Stimulated activated effector memory CD8-positive, alpha-beta T cell treated with anti-CD3 and anti-CD28 coated beads, Interleukin-12 subunit alpha, Interleukin-12 subunit beta, amount 100 ng/mL, for 72 hours (primary cell): ENCODE measurements at regions not wholly inside any gene's neighbourhood (a gene's known extent, or its start where the extent isn't known, plus 50 kb on each side); places are given as distances from the start of the nearest gene placed in this dataset.
"Not testable (repeated sequence)": the region's sequence is repeated elsewhere in the genome, so short reads cannot be mapped to it uniquely, and the experiment has no call there.

Source experiments
- ATAC-seq: fragments of 150-1000 bp; cut with Tn5 transposase; 2 replicates; pipeline ENCODE4 v1.10.0; 2021
- DNase-seq, 2 donors: peaks; one replicate each; pipeline ENCODE4 v3.0.0; 2021 to 2022; ENCODE audit warnings: low spot score in 2 of 2
- H3K27ac Mint-ChIP-seq: one replicate; pipeline ENCODE4 v1.8.0; 2022; ENCODE audit warnings: mild to moderate bottlenecking, mixed read lengths
- H3K36me3 Mint-ChIP-seq: one replicate; pipeline ENCODE4 v1.8.0; 2022; ENCODE audit warnings: mild to moderate bottlenecking, mixed read lengths
- H3K4me1 Mint-ChIP-seq: one replicate; pipeline ENCODE4 v1.8.0; 2022; ENCODE audit warnings: mixed read lengths
- H3K4me3 Mint-ChIP-seq: one replicate; pipeline ENCODE4 v1.8.0; 2022; ENCODE audit warnings: mild to moderate bottlenecking, mixed read lengths
- H3K9me3 Mint-ChIP-seq: one replicate; pipeline ENCODE4 v1.8.0; 2022; ENCODE audit warnings: mixed read lengths

DNA sequence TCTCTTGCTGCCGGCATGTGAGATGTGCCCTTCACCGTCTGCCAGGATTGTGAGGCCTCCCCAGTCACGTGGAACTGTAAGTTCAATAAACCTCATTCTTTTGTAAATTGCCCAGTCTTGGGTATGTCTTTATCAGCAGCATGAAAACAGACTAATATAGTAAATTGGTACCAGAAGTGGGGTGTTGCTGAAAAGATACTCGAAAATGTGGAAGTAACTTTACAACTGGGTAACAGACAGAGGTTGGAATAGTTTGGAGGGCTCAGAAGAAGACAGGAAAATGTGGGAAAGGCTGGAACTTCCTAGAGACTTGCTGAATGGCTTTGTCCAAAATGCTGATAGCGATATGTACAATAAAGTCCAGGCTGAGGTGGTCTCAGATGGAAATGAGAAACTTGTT is 129.1 kb downstream of the GJA1 start:
- not testable (repeated sequence) for H3K4me3 Mint-ChIP-seq, DNase-seq, H3K27ac Mint-ChIP-seq, H3K4me1 Mint-ChIP-seq, H3K36me3 Mint-ChIP-seq, ATAC-seq
- peaks cover 16% of the 10 kb centered on the region for H3K9me3 Mint-ChIP-seq

DNA sequence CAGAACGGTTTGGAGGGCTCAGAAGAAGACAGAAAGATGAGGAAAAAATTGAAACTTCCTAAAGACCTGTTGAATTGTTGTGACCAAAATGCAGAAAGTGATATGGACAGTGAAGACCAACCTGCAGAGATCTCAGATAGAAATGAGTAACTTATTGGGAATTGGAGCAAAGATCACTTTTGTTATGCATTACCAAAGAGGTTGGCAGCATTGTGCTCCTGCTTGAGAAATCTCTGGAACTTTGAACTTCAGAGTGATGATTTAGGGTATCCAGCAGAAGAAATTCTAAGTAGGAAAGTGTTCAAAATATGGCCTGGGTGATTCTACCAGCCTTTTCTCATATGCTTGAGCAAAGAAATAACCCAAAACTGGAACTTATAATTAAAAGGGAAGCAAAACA is 136.0 kb downstream of the GJA1 start:
- Mint-ChIP-seq H3K27ac (no peak overlapping the region), H3K4me1 (no peaks in the 10 kb centered on the region), H3K36me3 (no peaks in the 10 kb centered on the region), H3K4me3 (no peak overlapping the region), H3K9me3 (peaks cover 16% of the 10 kb centered on the region)
- DNase-seq: no peak
- ATAC-seq: no peak

GRCh38 chr6:121573481-121573880 is 138.0 kb downstream of the GJA1 start:
- Mint-ChIP-seq H3K4me3 (no peak overlapping the region), H3K4me1 (no peaks in the 10 kb centered on the region), H3K36me3 (no peaks in the 10 kb centered on the region), H3K9me3 (peaks cover 16% of the 10 kb centered on the region), H3K27ac (no peak overlapping the region)
- ATAC-seq (no peak), DNase-seq (no peak)

DNA sequence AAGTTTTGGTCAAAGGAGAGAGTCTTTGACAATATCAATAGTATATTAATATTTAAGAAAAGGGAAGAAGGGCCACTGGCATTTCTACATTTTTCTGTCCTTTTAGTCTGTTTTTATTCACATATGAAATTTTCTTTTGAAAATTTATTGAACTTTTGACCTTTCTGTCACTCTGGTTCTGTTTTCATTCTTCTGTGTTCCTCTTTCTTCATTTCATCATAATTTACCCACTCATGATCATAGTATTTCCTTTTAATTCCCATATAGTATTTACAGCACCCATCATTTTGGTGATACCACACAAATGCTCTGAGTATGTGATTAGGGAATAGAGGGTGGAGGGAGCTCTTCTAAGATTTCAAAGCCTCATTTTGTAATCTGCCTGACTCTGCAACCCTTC is 142.8 kb downstream of the GJA1 start:
- H3K27ac Mint-ChIP-seq: no peak overlapping the region
- ATAC-seq (no peak), DNase-seq (no peak)
- peaks cover 3% of the 10 kb centered on the region for H3K9me3 Mint-ChIP-seq
- no peaks in the 10 kb centered on the region for H3K36me3 Mint-ChIP-seq
- no peak overlapping the region for H3K4me3 Mint-ChIP-seq
- H3K4me1 Mint-ChIP-seq: no peaks in the 10 kb centered on the region

DNA sequence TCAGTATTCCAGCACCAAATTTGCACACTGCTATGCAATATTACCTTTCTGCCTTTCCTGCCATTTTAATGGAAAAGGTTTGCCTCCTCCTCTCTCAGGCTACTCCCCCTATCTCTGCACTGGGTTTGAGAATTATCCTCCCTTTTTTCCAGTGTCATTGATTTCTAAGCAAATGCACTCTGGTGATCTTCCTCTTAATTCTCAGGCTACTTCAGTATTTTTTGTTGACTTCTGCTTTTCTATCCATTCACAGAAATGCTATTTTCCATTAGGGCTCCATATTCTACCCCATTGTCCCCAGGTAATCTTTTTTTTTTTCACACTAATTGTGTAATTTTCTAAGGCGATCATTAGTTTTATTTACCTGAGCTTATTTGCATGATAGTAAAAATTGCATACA is 144.0 kb downstream of the GJA1 start:
- Mint-ChIP-seq H3K36me3 (no peaks in the 10 kb centered on the region), H3K27ac (no peak overlapping the region), H3K9me3 (no peaks in the 10 kb centered on the region), H3K4me1 (no peaks in the 10 kb centered on the region), H3K4me3 (no peak overlapping the region)
- ATAC-seq (no peak), DNase-seq (no peak)

DNA sequence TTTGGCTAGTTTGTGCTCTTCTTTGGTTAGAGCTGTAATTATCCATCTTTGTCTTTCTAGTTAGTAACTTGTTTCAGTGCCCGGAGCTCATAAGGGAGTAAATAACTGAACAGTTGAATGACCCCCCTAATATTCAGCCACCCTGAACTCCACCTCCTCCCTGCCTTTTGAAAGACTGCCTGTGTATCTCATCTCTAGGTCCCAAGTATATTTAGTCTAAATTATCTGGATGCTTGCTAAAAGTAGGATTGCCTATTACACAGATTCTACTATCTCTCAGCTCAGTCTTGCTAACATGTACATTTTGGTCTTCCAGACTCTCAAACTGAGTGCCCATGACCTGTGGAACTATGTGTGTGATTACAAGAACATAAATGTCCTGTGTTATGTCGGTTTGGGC is 145.9 kb downstream of the GJA1 start:
- H3K9me3 Mint-ChIP-seq: no peaks in the 10 kb centered on the region
- ATAC-seq (no peak), DNase-seq (no peak)
- no peak overlapping the region for H3K27ac Mint-ChIP-seq
- no peak overlapping the region for H3K4me3 Mint-ChIP-seq
- H3K36me3 Mint-ChIP-seq: no peaks in the 10 kb centered on the region
- no peaks in the 10 kb centered on the region for H3K4me1 Mint-ChIP-seq

- no peak overlapping the region for H3K27ac Mint-ChIP-seq
Observed at GRCh38 chr6:121582262-121582661, 146.8 kb downstream of the GJA1 start.

GRCh38 chr6:121584586-121585369 is 149.3 kb downstream of the GJA1 start:
- ATAC-seq (no peak), DNase-seq (no peak)
- H3K36me3 Mint-ChIP-seq: no peaks in the 10 kb centered on the region
- H3K4me3 Mint-ChIP-seq: no peak overlapping the region
- no peak overlapping the region for H3K27ac Mint-ChIP-seq
- H3K9me3 Mint-ChIP-seq: no peaks in the 10 kb centered on the region
- H3K4me1 Mint-ChIP-seq: no peaks in the 10 kb centered on the region

More at GRCh38 chr6:121582262-121582661, 146.8 kb downstream of the GJA1 start:
- ATAC-seq (no peak), DNase-seq (no peak)
- Mint-ChIP-seq H3K4me1 (no peaks in the 10 kb centered on the region), H3K9me3 (no peaks in the 10 kb centered on the region), H3K4me3 (no peak overlapping the region), H3K36me3 (no peaks in the 10 kb centered on the region)

DNA sequence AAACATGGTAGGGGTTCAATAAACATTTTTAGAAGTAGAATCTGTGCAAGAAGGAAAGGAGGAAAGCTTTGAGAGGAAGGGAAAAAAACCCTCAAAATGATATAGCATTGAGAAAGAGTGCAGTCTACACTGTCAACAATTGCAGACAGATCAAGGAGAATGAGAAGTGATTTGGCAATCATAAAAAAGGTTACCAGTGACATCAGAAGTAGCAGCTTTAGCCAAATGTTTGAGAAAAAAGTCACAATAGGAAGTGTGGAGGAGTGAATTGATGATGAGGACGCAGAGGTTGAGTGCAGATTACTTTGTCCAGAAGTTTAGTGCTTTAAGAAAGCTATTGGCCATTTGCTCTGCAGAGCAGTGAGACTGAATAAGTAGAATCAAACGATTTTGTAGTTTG is 155.0 kb downstream of the GJA1 start:
- Mint-ChIP-seq H3K36me3 (no peaks in the 10 kb centered on the region), H3K4me1 (no peaks in the 10 kb centered on the region), H3K9me3 (peaks cover 7% of the 10 kb centered on the region), H3K4me3 (no peak overlapping the region), H3K27ac (no peak overlapping the region)
- DNase-seq (no peak), ATAC-seq (no peak)

GRCh38 chr6:121590916-121591315 is 155.5 kb downstream of the GJA1 start:
- Mint-ChIP-seq H3K4me3 (no peak overlapping the region), H3K27ac (no peak overlapping the region), H3K36me3 (no peaks in the 10 kb centered on the region), H3K4me1 (no peaks in the 10 kb centered on the region), H3K9me3 (peaks cover 7% of the 10 kb centered on the region)
- no peak for DNase-seq
- no peak for ATAC-seq

DNA sequence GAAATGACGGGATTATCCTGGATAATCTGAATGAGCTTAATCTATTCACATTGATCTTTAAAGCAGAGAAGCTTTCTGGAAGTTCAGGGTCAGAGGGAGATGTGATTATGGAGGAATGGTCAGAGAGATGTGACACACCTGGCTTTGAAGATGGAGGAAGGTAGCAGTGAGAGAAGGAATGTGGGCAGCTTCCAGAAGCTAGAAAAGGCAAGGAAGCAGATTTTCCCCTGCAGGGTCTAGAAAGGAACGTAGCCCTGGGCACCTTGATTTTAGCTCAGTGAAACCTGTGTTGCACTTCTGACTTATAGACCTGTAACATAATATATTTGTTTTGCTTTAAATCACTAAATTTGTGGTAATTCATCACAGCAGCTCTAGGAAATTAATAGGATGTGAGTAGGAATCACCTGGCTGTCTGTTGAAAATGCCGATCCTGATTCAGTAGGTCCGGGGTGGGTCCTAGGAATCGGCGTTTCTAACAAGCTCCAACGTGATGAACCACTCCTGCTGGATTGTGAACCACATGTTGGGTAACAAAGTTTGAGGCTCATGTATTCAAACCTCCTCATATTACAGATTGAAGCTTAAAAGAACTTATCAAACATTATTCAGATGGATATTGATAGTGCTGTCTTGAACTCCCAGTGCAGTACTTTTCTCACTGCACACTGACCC is 157.0 kb downstream of the GJA1 start:
- no peak for DNase-seq
- Mint-ChIP-seq H3K4me1 (no peaks in the 10 kb centered on the region), H3K4me3 (no peak overlapping the region), H3K27ac (no peak overlapping the region), H3K9me3 (peaks cover 7% of the 10 kb centered on the region), H3K36me3 (no peaks in the 10 kb centered on the region)
- no peak for ATAC-seq

GRCh38 chr6:121593011-121593641 is 157.7 kb downstream of the GJA1 start:
- Mint-ChIP-seq H3K9me3 (peaks cover 7% of the 10 kb centered on the region), H3K36me3 (no peaks in the 10 kb centered on the region), H3K4me1 (no peaks in the 10 kb centered on the region), H3K4me3 (no peak overlapping the region), H3K27ac (no peak overlapping the region)
- ATAC-seq (no peak), DNase-seq (no peak)

DNA sequence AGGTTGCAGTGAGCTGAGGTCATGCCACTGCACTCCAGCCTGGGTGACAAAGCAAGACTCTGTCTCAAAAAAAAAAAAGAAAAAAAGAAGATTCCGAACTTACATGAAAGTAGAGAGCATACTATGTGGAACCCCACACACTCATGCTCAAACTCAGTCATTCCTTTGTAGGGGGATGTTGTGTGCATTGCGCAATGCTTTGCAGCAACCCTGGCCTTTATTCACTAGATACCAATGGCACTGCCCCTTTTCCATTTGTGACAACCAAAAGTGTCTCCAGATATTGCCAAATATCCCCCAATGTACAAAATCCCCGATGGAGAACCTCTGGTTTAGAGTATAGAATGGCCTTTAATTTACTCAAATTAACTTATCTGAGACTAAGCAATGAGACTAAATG is 158.6 kb downstream of the GJA1 start:
- no peak for DNase-seq
- Mint-ChIP-seq H3K9me3 (peaks cover 7% of the 10 kb centered on the region), H3K4me3 (no peak overlapping the region), H3K36me3 (no peaks in the 10 kb centered on the region), H3K4me1 (no peaks in the 10 kb centered on the region), H3K27ac (no peak overlapping the region)
- no peak for ATAC-seq

- H3K9me3 Mint-ChIP-seq: peaks cover 4% of the 10 kb centered on the region
- H3K36me3 Mint-ChIP-seq: no peaks in the 10 kb centered on the region
- H3K4me1 Mint-ChIP-seq: no peaks in the 10 kb centered on the region
- H3K4me3 Mint-ChIP-seq: no peak overlapping the region
- DNase-seq (no peak), ATAC-seq (no peak)
- no peak overlapping the region for H3K27ac Mint-ChIP-seq
Observed at GRCh38 chr6:121595646-121596045, 160.2 kb downstream of the GJA1 start.

- peaks cover 3% of the 10 kb centered on the region for H3K9me3 Mint-ChIP-seq
- H3K4me3 Mint-ChIP-seq: no peak overlapping the region
- no peaks in the 10 kb centered on the region for H3K4me1 Mint-ChIP-seq
- no peak for DNase-seq
- H3K36me3 Mint-ChIP-seq: no peaks in the 10 kb centered on the region
- no peak for ATAC-seq
- H3K27ac Mint-ChIP-seq: no peak overlapping the region
Observed at GRCh38 chr6:121596441-121596840, 161.0 kb downstream of the GJA1 start.

DNA sequence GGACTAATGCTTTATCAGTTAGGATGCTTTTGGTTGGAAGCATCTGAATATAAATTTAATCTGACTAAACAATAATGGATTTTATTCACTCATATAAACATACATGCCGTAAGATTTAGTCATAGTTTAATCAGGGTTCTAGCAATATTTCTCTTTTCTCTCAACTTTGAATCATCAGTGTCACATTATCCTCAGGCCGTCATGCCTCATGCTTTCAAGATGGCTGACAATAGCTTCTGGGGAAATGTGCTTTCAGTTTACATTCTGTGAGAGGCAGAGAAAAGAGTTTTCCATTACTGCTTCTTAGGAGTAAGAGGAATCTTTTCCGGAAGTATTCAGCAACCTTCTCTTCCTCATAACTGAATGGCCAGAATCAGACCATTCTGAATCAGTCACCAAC is 162.2 kb downstream of the GJA1 start:
- H3K4me1 Mint-ChIP-seq: no peaks in the 10 kb centered on the region
- no peak overlapping the region for H3K27ac Mint-ChIP-seq
- H3K36me3 Mint-ChIP-seq: no peaks in the 10 kb centered on the region
- DNase-seq: no peak
- peaks cover 3% of the 10 kb centered on the region for H3K9me3 Mint-ChIP-seq
- ATAC-seq: no peak
- H3K4me3 Mint-ChIP-seq: no peak overlapping the region
